Right lobe of liver (tissue), 6 donors: ENCODE measurements at regions not wholly inside any gene's neighbourhood (a gene's known extent, or its start where the extent isn't known, plus 50 kb on each side); places are given as distances from the start of the nearest gene placed in this dataset.

ENCODE experiments used
- ATAC-seq, 4 donors: fragments of 200-7000 bp; cut with Tn5 transposase; one replicate each; pipeline ENCODE4 v1.9.1; 2020; ENCODE audit warnings: mild to moderate bottlenecking in 4 of 4, moderate library complexity in 4 of 4
- DNase-seq, 3 donors: peaks; one replicate each; pipeline ENCODE4 v3.0.0-alpha.2; 2020
- H3K27ac ChIP-seq, 3 donors: fragments of 200-600 bp; one replicate each; pipeline ENCODE4 v1.8.0; 2022
- H3K27me3 ChIP-seq, 2 donors: fragments of 200-600 bp; one replicate each; pipeline ENCODE4 v1.8.0; 2022
- H3K36me3 ChIP-seq, 4 donors: fragments of 200-600 bp; sonication (generic) in 1 of 4; one replicate each; pipeline versions ENCODE4 v1.5.1 to v1.8.0; 2017 to 2022; ENCODE audit warnings: control low read depth in 1 of 4
- H3K4me1 ChIP-seq, 4 donors: fragments of 200-600 bp; sonication (generic) in 1 of 4; one replicate each; pipeline versions ENCODE4 v1.5.1 to v1.8.0; 2017 to 2022; ENCODE audit warnings: control low read depth in 1 of 4
- H3K4me3 ChIP-seq, 3 donors: fragments of 200-600 bp; one replicate each; pipeline ENCODE4 v1.8.0; 2022
- H3K9me3 ChIP-seq, 4 donors: fragments of 200-600 bp; sonication (generic) in 1 of 4; one replicate each; pipeline versions ENCODE4 v1.5.1 to v1.8.0; 2017 to 2022; ENCODE audit warnings: control low read depth in 1 of 4
- POLR2A ChIP-seq: fragments of 450-650 bp; IDR thresholded peaks from one replicate; pipeline ENCODE4 v1.6.1; 2017; ENCODE audit warnings: antibody characterized with exemption, mild to moderate bottlenecking
- WGBS: methylation state at CpG from one replicate; pipeline ENCODE4 v1.1.6; 2018; ENCODE audit warnings: low coverage, low lambda C conversion rate; ENCODE audit not compliant: insufficient coverage; ENCODE audit errors: missing lambda C conversion rate; 5-methylcytosine and 5-hydroxymethylcytosine counted together
- intact Hi-C, 2 donors: fragments of 100-400 bp; cut with DNase I; formaldehyde crosslinking; loops; one replicate each; pipeline versions ENCODE4 v1.11.2 to v1.14.1; 2022
- TF ChIP-seq, protein P1 (sequence below), 4 donors: fragments of 200-600 bp in 3 of 4; fragments of 450-650 bp in 1 of 4; IDR thresholded peaks; one replicate each; pipeline versions ENCODE4 v1.5.1 to v1.8.0; 2016 to 2022; ENCODE audit warnings: antibody characterized with exemption in 4 of 4, mild to moderate bottlenecking in 2 of 4
- donor health status: DM: no; HTN: yes; CAD: no.
- donor health status: DM: no; HTN: no; CAD: no.
- donor health status: DM: no; HTN: no; CAD: no.
- donor health status: DM: no; HTN: yes; CAD: no.
- donor health status: DM: no; HTN: yes; CAD: no.

DNA sequence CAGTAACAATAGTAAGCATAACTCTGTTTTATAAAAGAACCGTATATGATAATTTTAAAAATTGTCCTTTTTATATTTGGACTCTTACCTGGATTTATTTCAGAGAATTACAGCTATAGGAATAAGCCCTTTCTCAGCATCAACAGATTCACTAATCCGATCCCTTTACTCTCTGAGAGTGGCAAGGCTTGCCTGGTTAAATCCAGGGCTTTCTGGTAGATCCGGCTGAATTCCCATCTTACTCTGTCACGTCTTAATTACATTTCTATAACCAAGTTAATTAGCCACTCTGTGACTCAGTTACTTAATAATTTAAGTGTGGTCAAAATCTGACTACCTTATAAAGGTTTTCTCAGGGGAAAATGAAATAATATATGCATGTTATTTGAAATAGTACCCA is 294.7 kb downstream of the FRK start:
- 84% methylated on average over 4 of the region's 4 CpGs for WGBS
- Histone ChIP-seq H3K4me1 (no peaks in the 10 kb centered on the region), H3K27ac (no peak overlapping the region), H3K9me3 (no peaks in the 10 kb centered on the region), H3K4me3 (no peak overlapping the region), H3K36me3 (no peaks in the 10 kb centered on the region), H3K27me3 (no peaks in the 10 kb centered on the region)
- intact Hi-C loops = no loop called here
- DNase-seq = no peak
- ATAC-seq = no peak
- TF ChIP-seq POLR2A = no peak
- TF ChIP-seq, protein P1, sequence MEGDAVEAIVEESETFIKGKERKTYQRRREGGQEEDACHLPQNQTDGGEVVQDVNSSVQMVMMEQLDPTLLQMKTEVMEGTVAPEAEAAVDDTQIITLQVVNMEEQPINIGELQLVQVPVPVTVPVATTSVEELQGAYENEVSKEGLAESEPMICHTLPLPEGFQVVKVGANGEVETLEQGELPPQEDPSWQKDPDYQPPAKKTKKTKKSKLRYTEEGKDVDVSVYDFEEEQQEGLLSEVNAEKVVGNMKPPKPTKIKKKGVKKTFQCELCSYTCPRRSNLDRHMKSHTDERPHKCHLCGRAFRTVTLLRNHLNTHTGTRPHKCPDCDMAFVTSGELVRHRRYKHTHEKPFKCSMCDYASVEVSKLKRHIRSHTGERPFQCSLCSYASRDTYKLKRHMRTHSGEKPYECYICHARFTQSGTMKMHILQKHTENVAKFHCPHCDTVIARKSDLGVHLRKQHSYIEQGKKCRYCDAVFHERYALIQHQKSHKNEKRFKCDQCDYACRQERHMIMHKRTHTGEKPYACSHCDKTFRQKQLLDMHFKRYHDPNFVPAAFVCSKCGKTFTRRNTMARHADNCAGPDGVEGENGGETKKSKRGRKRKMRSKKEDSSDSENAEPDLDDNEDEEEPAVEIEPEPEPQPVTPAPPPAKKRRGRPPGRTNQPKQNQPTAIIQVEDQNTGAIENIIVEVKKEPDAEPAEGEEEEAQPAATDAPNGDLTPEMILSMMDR (IDR thresholded peaks at IDR 0.05) = no peak

DNA sequence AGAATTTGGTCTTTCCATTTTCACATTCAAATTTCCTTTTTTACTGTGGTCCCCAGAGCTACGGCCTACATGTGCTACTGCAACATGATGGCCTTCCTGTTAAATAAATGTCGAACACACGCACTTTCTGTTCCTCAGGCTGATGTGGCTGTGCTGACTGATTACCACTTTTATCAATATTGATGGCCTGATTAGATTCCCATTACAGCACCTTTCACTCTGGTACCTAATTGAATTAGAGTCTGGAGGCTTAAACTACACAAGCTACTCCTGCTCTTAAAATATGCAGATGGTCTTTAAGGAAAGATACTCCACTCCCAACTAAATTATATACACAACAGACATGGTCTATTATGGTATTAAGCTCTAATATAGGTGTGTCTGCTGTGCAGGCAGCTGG is 301.6 kb downstream of the FRK start:
- WGBS = 69% methylated on average over 3 of the region's 3 CpGs

DNA sequence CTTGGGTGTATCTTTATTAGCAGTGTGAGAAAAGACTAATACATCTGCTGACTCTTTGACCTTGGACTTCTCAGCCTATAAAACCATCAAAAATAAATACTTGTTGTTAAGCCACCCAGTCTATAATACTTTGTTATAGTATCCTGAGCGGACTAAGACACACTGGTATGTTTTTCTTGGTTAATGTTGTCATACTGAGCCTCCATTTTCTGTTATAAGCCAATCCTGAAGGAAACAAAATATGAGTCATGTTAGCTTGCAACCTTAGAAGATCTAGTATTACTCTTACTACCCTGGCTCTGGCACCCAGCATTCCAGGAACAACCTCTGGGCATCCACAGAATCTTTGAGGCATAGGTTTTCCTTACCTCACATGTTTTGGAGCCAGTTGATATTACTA is 307.2 kb downstream of the FRK start:
- H3K4me1 ChIP-seq = no peaks in the 10 kb centered on the region
- ATAC-seq = no peak
- H3K9me3 ChIP-seq = no peaks in the 10 kb centered on the region
- no peak overlapping the region for H3K4me3 ChIP-seq
- no peaks in the 10 kb centered on the region for H3K36me3 ChIP-seq
- no peak overlapping the region for H3K27ac ChIP-seq
- 58% methylated on average over 1 of the region's 1 CpG for WGBS
- no peak for TF ChIP-seq POLR2A
- TF ChIP-seq, protein P1 (IDR thresholded peaks at IDR 0.05) = no peak
- DNase-seq = no peak
- no peaks in the 10 kb centered on the region for H3K27me3 ChIP-seq
- intact Hi-C loops = no loop called here

More for the DNA sequence above, 301.6 kb downstream of the FRK start:
- H3K27me3 ChIP-seq = no peaks in the 10 kb centered on the region
- intact Hi-C loops = no loop called here
- H3K4me3 ChIP-seq = no peak overlapping the region
- TF ChIP-seq POLR2A = no peak
- TF ChIP-seq, protein P1 (IDR thresholded peaks at IDR 0.05) = no peak
- no peak overlapping the region for H3K27ac ChIP-seq
- no peaks in the 10 kb centered on the region for H3K36me3 ChIP-seq
- ATAC-seq = no peak
- DNase-seq = no peak
- H3K9me3 ChIP-seq = no peaks in the 10 kb centered on the region
- no peaks in the 10 kb centered on the region for H3K4me1 ChIP-seq

DNA sequence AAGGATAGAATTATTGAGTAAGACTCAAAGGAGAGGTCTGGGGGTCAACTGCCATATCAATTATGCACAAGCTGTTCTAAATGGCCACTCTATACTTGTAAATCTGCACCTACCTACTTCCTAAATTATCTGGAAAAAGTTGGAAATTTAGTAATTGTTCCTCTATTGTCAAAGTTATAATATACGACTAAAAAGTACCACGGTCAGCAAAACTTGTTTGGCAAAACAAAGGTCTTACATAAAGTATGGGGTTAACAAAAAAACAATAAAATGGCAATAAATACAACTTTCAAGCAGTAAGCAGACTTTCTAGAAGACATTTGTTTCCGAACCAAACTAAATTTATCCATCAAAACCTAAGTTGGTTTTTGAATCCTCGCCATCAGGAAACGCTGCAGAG is 309.7 kb downstream of the FRK start:
- no peak for ATAC-seq

More for the DNA sequence above, 309.7 kb downstream of the FRK start:
- H3K4me3 ChIP-seq = no peak overlapping the region
- DNase-seq = no peak
- no peaks in the 10 kb centered on the region for H3K36me3 ChIP-seq
- no peak overlapping the region for H3K27ac ChIP-seq
- no peaks in the 10 kb centered on the region for H3K9me3 ChIP-seq
- no peaks in the 10 kb centered on the region for H3K27me3 ChIP-seq
- intact Hi-C loops = no loop called here
- H3K4me1 ChIP-seq = no peaks in the 10 kb centered on the region
- 69% methylated on average over 5 of the region's 5 CpGs for WGBS
- TF ChIP-seq, protein P1 (IDR thresholded peaks at IDR 0.05) = no peak
- TF ChIP-seq POLR2A = no peak
